GM21447 (cell line): ENCODE measurements at regions not wholly inside any gene's neighbourhood (a gene's known extent, or its start where the extent isn't known, plus 50 kb on each side); places are given as distances from the start of the nearest gene placed in this dataset.
"Not testable (repeated sequence)": the region's sequence is repeated elsewhere in the genome, so short reads cannot be mapped to it uniquely, and the experiment has no call there.

Source experiments
- ATAC-seq: cut with Tn5 transposase; IDR thresholded peaks from one replicate; pipeline ENCODE4 v1.9.1; 2021; ENCODE audit not compliant: unreplicated experiment

- ATAC-seq = no peak
Measured at GRCh38 chr1:212155219-212155618, 119.7 kb downstream of the DTL start.

DNA sequence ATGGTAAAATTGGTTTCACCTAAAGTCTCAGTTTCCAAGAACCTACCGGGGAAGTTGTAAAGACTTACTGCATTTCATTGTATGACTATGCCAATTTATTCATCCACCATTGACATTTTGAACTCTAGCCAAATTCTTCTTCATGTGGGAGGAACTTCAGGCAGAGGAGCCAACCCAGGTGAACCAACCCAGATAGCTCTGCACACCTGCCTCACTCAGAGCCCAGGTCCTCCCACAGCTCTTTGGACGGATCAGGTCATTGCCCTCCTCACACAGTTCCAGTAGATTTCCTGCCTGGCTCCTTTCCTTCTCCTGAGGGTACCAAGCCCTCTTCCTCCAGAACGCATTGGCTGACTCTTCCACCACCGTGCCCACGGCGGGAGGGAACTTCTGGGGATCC is 121.7 kb downstream of the DTL start:
- no peak for ATAC-seq

DNA sequence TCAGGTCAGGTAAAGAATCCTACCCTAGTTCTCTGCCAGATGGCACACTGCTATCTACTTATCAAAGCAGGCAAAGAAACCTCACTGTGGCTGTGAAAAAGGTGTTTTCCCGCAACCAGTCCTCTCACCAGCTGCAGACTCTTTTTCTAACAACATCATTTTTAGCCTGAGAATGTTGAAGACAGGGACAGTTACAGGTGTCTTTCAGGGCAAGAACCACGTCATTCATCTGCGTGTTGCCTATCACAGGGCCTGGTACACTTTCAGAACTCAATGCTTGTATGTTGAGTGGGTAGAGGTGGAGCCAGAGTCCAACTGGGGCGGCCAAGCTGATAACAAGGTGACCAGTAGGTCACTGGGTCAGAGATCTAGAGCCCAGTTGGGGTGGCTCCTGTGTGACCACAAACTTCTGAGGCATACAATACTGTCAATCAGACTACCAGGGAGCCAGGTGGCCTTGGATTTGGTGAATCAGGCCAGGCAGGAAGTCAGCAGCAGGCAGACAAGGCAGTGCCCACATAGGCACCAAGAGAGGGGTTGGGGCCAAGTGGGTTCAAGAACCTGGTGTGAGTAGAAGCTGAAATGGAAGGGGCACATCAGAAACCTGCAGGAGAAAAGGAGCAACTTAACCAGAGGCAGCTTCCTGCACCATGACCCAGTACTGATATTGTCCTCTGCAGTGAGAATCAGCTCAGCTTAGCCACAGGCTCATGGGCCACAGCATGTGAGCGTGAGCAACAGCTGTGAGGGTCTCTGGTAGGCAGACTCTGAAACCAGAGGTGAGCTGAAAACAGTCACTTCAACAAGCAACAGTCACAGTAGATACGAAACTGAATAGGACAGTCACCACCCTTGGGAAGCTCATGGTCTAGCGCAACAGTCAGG is 123.6 kb downstream of the DTL start:
- ATAC-seq = no peak

DNA sequence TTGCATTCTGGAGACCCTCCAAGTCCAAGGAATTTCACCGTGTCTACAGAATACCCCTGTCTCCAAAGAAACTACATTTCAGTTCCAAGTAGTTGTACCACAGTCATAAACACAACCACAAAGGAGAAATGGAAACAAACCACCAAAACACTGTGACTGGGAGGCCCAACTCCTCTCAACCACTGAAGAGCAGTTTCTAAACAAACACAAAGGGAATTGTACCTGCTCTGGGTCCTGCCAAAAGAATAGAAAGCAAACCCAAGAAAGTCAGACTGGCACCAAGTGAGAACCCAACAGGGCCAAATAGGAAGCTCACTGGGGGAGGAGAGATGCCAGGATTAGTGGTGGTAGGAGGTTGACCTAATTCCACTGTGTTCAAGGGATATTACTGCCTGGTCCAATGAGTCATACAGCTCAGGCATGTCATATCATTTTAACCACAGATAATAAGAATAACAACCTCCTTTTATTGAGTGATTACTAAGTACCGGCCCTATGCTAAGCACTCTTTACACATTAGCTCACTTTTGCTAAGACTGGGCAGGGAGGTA is 123.9 kb upstream of the PPP2R5A start:
- ATAC-seq = no peak

DNA sequence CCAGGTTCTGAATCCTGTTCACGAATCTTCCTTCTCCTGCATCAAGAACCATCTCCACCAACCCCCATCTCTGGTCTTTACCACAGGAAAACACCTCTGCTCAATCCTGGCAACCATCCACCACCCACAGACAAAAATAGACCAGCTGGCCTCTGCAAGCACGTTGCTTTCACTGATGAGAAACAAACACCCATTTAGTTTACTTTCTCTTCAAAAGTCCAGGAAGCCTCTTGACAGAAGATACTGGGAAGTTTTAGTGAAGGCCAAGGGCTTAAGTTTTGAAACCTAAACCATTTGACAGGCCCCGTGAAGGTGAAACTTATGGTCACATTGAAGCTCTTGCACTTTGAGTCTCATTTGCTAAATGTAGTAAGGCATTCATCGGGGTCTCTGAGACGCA is 122.6 kb upstream of the PPP2R5A start:
- peak; percentile 63 for ATAC-seq

DNA sequence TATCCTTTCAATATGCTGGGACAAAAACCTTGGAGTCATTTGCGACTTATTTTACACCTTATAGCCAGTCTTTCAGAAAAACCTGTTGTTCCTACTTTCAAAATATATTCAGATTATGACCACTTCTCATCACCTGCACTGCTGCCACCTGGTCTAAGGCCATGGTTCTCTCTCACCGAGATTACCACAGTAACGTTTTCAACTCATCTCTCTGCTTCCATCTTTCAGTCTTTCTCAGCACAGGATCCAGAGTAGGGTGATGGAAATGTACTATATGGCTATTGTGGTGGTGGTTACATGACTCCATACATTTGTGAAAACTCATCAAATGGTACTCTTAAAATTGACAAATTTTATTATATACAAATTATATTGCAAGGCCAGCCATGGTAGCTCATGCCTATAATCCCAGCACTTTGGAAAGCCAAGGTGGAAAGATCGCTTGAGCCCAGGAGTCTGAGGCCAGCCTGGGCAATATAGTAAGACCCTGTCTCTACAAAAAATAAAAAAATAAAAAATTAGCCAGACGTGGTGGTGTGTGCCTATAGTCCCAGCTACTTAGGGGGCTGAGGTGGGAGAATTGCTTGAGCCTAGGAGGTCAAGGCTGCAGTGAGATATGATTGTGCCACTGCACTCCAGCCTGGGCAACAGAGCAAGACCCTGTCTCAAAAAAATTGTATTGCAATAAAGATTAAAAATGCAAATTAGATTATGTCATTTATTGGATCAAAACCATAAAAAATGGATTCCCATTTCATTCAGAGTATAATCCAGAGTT is 120.9 kb upstream of the PPP2R5A start:
- ATAC-seq = no peak

- no peak for ATAC-seq
Measured at GRCh38 chr1:212166244-212166643, 119.0 kb upstream of the PPP2R5A start.

DNA sequence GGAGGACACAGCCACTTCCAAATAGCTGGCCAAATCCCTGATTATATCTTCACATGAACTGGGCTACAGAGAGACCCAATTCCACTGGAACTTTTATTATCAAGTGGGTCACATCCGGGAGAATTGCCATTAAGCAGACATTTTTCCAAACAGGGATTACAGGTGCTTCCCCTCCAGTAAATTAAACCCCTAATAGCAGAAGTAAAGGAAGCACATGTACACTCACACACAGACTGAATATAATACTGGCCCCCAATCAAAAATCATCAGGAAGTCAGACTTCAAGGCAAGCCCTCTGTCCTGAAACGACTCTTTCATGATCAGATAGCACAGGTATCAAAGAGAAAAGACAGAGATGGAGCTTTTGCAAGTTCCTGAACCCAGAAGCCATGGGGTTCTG is 118.6 kb upstream of the PPP2R5A start:
- no peak for ATAC-seq

- no peak for ATAC-seq
Measured at GRCh38 chr1:212167098-212167497, 118.1 kb upstream of the PPP2R5A start.

DNA sequence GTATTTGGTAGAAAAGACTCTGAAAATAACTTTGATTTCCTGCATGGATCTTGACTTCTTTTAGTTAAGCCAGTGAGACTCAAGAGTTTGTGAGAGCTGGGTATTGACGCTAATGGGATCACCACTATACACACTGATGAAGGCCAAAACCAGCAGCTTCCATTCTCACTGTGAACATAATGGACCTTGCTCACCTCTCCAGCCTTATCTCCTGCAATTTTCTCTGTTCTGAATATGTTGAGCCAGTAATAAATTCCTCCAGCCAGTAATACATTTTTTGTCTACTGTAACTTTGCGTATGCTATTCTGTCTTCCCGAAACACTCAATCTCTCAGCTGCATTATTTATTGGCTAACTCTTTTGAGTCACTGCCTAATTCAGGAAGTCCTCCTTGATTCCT is 111.6 kb upstream of the PPP2R5A start:
- no peak for ATAC-seq

DNA sequence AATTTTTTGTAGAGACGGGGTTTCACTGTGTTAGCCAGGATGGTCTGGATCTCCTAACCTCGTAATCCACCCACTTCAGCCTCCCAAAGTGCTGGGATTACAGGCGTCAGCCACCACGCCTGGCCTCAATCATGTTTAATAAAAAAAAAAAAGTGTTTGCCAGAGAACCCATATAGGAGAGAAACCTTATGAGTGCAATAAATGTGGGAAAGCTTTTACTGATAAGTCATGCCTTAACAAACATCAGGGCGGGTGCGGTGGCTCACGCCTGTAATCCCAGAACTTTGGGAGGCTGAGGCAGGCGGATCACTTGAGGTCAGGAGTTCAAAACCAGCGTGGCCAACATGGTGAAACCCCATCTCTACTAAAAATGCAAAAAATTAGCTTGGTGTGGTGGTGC is 110.9 kb upstream of the PPP2R5A start:
- ATAC-seq = not testable (repeated sequence)

DNA sequence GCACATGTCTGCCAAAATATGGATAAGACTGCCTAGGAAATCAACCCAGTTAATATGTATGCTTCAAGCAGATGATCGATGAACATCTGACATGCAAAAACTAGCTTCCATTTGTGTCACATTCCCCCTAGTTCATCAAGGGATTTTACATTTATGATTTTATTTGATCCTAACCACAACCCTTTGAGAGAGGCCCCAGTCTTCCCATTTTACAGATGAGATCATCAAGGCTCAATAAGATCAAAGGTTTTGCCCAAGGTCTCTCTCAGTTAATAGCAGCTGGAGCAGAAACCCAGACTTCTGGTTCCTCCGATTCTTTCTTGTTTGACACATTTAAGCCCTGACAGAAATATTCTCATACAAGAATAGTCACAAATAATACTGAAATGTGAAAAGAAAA is 107.7 kb upstream of the PPP2R5A start:
- ATAC-seq = no peak

DNA sequence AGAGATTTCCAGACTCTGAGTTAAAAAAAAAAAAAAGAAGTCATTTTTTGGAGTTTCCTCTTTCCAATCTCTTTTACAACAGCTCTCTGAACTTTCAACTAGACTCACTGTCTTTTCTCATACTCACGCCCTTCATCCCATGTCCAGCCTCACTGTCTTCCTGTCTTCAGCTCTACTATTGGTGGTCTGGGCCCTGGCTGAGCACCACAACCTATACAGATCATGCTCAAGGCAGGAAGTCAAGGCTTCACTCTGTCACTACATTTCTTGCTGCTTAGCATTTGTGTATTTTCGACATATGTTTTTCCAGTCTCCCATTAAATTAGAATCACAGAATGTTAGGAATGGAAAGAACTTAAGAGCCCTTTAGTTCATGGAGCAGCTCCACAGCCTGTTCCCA is 106.4 kb upstream of the PPP2R5A start:
- no peak for ATAC-seq

GRCh38 chr1:212179394-212180076 is 105.7 kb upstream of the PPP2R5A start:
- no peak for ATAC-seq

- no peak for ATAC-seq
Measured at GRCh38 chr1:212181015-212181882, 104.0 kb upstream of the PPP2R5A start.

DNA sequence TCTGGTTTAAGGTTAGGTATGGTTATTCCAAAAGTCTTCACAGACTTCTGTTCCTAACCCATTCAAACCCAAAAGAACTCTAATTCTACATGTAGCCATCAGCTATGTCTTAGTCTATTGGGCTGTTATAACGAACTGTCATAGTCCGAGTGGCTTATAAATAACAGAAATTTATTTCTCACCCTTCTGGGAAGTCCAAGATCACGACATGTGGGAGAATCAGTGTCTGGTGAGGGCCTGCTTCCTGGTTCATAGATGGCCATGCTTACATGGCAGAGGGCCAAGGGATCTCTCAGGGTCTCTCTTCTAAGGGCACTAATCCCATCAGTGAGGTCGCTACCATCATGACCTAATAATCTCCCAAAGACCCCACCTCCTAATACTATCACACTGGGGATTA is 103.0 kb upstream of the PPP2R5A start:
- ATAC-seq = no peak

GRCh38 chr1:212182579-212182978 is 102.6 kb upstream of the PPP2R5A start:
- ATAC-seq = no peak

DNA sequence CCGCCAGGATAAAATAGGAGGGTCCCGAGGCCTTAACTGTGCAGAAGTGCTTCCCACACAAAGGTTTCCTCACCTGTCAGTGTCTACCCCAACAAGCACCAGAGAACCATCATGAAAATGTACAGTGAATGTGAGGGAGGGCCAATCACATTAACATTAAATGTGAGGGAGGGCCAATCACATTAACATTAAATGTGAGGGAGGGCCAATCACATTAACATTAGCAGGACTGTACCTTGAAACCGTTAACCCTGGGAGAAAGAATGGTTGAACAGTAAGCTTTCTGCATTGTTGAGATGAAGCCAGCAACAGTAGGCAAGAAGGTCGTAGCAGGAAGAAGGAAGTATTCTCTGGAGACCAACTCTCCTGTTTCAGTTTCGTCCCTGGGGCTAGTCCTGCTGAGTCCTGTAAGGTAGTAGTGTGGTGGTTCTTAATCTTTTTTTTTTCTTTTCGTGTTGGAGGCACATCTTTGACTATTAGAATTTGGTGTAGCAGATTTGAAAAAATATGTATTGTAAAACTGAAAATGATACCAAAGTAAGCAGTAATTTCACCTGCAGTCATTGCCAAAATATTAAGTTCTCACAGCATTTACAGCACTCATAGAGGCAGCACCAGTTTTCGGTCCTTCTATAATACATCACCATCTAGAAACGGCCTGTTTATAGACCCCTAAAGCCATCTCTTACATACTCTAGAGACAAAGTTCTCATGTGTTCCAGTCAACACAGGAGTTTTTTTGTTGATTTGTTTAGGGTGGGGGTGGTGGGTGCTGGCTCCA is 98.6 kb upstream of the PPP2R5A start:
- ATAC-seq = peak; percentile 99

DNA sequence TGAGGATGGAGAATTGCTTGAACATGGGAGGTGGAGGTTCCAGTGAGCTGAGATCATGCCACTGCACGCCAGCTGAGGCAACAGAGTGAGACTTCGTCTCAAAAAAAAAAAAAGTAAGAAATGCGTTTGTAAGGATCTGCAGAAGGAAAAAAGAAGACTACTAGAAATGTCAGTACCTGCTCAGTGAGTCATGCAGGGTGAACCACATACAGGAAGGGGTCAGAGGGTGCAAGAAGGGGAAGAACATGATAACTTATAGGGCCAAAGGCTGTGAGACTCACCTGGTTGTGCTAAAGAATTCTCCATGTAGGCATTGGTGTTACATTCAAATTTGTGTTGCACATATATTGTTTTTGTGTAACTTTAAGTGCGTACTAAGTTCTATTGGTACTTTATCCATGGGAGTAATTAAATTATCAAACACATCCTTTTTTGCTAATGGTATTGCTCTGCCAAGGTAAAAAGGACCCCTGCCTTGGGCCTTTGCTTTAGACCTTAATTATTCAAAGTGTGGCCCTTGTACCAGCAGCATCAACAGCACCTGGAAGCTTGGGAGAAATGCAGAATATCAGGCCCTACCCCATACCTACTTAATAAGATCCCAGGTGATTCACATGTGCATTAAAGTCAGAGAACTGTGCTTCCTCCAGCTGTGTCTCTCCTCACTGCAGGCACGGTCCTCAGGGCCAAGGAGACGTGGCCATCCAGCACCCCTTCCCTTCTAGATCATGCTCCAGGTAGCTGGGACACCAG is 96.4 kb upstream of the PPP2R5A start:
- no peak for ATAC-seq
